ENCODE measurements at regions not wholly inside any gene's neighbourhood (a gene's known extent, or its start where the extent isn't known, plus 50 kb on each side); places are given as distances from the start of the nearest gene placed in this dataset.

GRCh38 chr20:52775786-52776185 is 196.4 kb upstream of the TSHZ2 start:
- no peak for DNase-seq

- DNase-seq: no peak
Measured at GRCh38 chr20:52768694-52769093, 203.5 kb upstream of the TSHZ2 start.

GRCh38 chr20:52766645-52767435 is 205.3 kb upstream of the TSHZ2 start:
- DNase-seq: no peak

GRCh38 chr20:52763321-52763853 is 208.8 kb upstream of the TSHZ2 start:
- no peak for DNase-seq

- DNase-seq: no peak
Measured at GRCh38 chr20:52761867-52762266, 210.3 kb upstream of the TSHZ2 start.

GRCh38 chr20:52760791-52761190 is 211.4 kb upstream of the TSHZ2 start:
- no peak for DNase-seq

GRCh38 chr20:52757411-52757810 is 214.7 kb upstream of the TSHZ2 start:
- DNase-seq: no peak

- no peak for DNase-seq
Measured at GRCh38 chr20:52755744-52756143, 216.4 kb upstream of the TSHZ2 start.

- no peak for DNase-seq
Measured at GRCh38 chr20:52754366-52754765, 217.8 kb upstream of the TSHZ2 start.

- no peak for DNase-seq
Measured at GRCh38 chr20:52752023-52752422, 220.1 kb upstream of the TSHZ2 start.

- DNase-seq: no peak
Measured at GRCh38 chr20:52751571-52751970, 220.6 kb upstream of the TSHZ2 start.

- DNase-seq: no peak
Measured at GRCh38 chr20:52749938-52750337, 222.2 kb upstream of the TSHZ2 start.

GRCh38 chr20:52748990-52749389 is 223.2 kb upstream of the TSHZ2 start:
- no peak for DNase-seq

- DNase-seq: no peak
Measured at GRCh38 chr20:52748285-52748932, 223.7 kb upstream of the TSHZ2 start.

GRCh38 chr20:52747845-52748284 is 224.3 kb upstream of the TSHZ2 start:
- DNase-seq: no peak

GRCh38 chr20:52746770-52747169 is 225.4 kb upstream of the TSHZ2 start:
- DNase-seq: no peak

GRCh38 chr20:52746190-52746589 is 226.0 kb upstream of the TSHZ2 start:
- no peak for DNase-seq

GRCh38 chr20:52744441-52744840 is 227.7 kb upstream of the TSHZ2 start:
- no peak for DNase-seq

- no peak for DNase-seq
Measured at GRCh38 chr20:52738081-52738480, 234.1 kb upstream of the TSHZ2 start.

GRCh38 chr20:52736507-52736906 is 235.7 kb upstream of the TSHZ2 start:
- no peak for DNase-seq

GRCh38 chr20:52731093-52731492 is 241.1 kb upstream of the TSHZ2 start:
- DNase-seq: no peak

GRCh38 chr20:52727740-52728456 is 244.3 kb upstream of the TSHZ2 start:
- no peak for DNase-seq

- DNase-seq: no peak
Measured at GRCh38 chr20:52724541-52724940, 247.6 kb upstream of the TSHZ2 start.
